ENCODE measurements at regions not wholly inside any gene's neighbourhood (a gene's known extent, or its start where the extent isn't known, plus 50 kb on each side); places are given as distances from the start of the nearest gene placed in this dataset.

- TF ChIP-seq CTCF (conservative IDR thresholded peaks at IDR 0.05) = no peak
- TF ChIP-seq EZH2 (IDR thresholded peaks at IDR 0.05; ENCODE audit: low read depth) = no peak
These were observed 63.0 kb downstream of the GPR6 start for GRCh38 chr6:110041126-110041525.
